Neuronal stem cell (in vitro differentiated cells): ENCODE measurements at regions not wholly inside any gene's neighbourhood (a gene's known extent, or its start where the extent isn't known, plus 50 kb on each side); places are given as distances from the start of the nearest gene placed in this dataset.

ENCODE experiments used
- DNase-seq: peaks from one replicate; pipeline ENCODE4 v3.0.0-alpha.2; 2013; ENCODE audit warnings: low spot score
- H2AFZ ChIP-seq: one replicate; pipeline ENCODE4 v1.6.1; 2013; ENCODE audit warnings: mild to moderate bottlenecking, low read length, inconsistent platforms
- H2AK5ac ChIP-seq: 2 replicates; pipeline ENCODE4 v1.6.1; 2013; ENCODE audit warnings: low read depth, mild to moderate bottlenecking, inconsistent platforms, low read length, moderate library complexity, mixed read lengths
- H2BK120ac ChIP-seq: 2 replicates; pipeline ENCODE4 v1.6.1; 2013; ENCODE audit warnings: low read depth, mild to moderate bottlenecking, inconsistent platforms, low read length, moderate library complexity, mixed read lengths
- H2BK12ac ChIP-seq: one replicate; pipeline ENCODE4 v1.6.1; 2013; ENCODE audit warnings: low read length, inconsistent platforms
- H2BK15ac ChIP-seq: 2 replicates; pipeline ENCODE4 v1.6.1; 2013; ENCODE audit warnings: mild to moderate bottlenecking, low read length, inconsistent platforms, mixed read lengths
- H2BK5ac ChIP-seq: one replicate; pipeline ENCODE4 v1.6.1; 2013; ENCODE audit warnings: inconsistent platforms, mild to moderate bottlenecking, low read length, moderate library complexity
- H3K14ac ChIP-seq: one replicate; pipeline ENCODE4 v1.6.1; 2013; ENCODE audit warnings: low read length, inconsistent platforms
- H3K18ac ChIP-seq: 2 replicates; pipeline ENCODE4 v1.6.1; 2013; ENCODE audit warnings: low read length, inconsistent platforms
- H3K23ac ChIP-seq: 2 replicates; pipeline ENCODE4 v1.6.1; 2013; ENCODE audit warnings: low read depth, mild to moderate bottlenecking, mixed read lengths, low read length, inconsistent platforms; ENCODE audit not compliant: poor library complexity
- H3K27ac ChIP-seq: replicated peaks from 3 replicates; pipeline ENCODE4 v1.5.1; 2013; ENCODE audit warnings: low read length, inconsistent platforms
- H3K27me3 ChIP-seq, 3 experiments: 2 replicates each; pipeline ENCODE4 v1.6.1; 2013; ENCODE audit warnings: low read length in 3 of 3, mild to moderate bottlenecking in 2 of 3, inconsistent platforms in 1 of 3, low read depth in 1 of 3, mixed read lengths in 1 of 3, moderate library complexity in 1 of 3; ENCODE audit not compliant: control insufficient read depth in 3 of 3, insufficient read depth in 3 of 3
- H3K36me3 ChIP-seq, 2 donors: replicated peaks in 1 of 2; 2 replicates each; pipeline ENCODE4 v1.6.1; 2013; ENCODE audit warnings: low read length in 2 of 2; ENCODE audit not compliant: control insufficient read depth in 2 of 2, insufficient read depth in 2 of 2
- H3K4ac ChIP-seq: 2 replicates; pipeline ENCODE4 v1.6.1; 2013; ENCODE audit warnings: inconsistent platforms, mild to moderate bottlenecking, low read length, moderate library complexity
- H3K4me1 ChIP-seq, 2 donors: 1 replicate in 1 of 2; 2 replicates in 1 of 2; pipeline ENCODE4 v1.6.1; 2013; ENCODE audit warnings: low read length in 2 of 2, low read depth in 1 of 2; ENCODE audit not compliant: control insufficient read depth in 2 of 2, insufficient read depth in 1 of 2
- H3K4me2 ChIP-seq: one replicate; pipeline ENCODE4 v1.6.1; 2013; ENCODE audit warnings: mild to moderate bottlenecking, low read length, inconsistent platforms; ENCODE audit not compliant: insufficient read depth, poor library complexity, severe bottlenecking
- H3K4me3 ChIP-seq, 2 donors: 2 replicates each; pipeline ENCODE4 v1.5.1; 2013; ENCODE audit warnings: low read length in 2 of 2, mild to moderate bottlenecking in 2 of 2, inconsistent platforms in 1 of 2, moderate library complexity in 1 of 2
- H3K79me1 ChIP-seq: one replicate; pipeline ENCODE4 v1.6.1; 2013; ENCODE audit warnings: low read depth, mild to moderate bottlenecking, inconsistent platforms, low read length, moderate library complexity
- H3K9ac ChIP-seq: one replicate; pipeline ENCODE4 v1.6.1; 2013; ENCODE audit warnings: mild to moderate bottlenecking, low read depth, low read length, inconsistent platforms; ENCODE audit not compliant: poor library complexity
- H3K9me3 ChIP-seq, 2 donors: replicated peaks in 1 of 2; 2 replicates each; pipeline versions ENCODE3 to v1.6.1; 2013; ENCODE audit warnings: low read length in 2 of 2, mild to moderate bottlenecking in 2 of 2, inconsistent platforms in 1 of 2, low read depth in 1 of 2, mixed read lengths in 1 of 2, moderate library complexity in 1 of 2; ENCODE audit not compliant: control insufficient read depth in 2 of 2, insufficient read depth in 1 of 2
- H4K8ac ChIP-seq: one replicate; pipeline ENCODE4 v1.6.1; 2013; ENCODE audit warnings: low read depth, mild to moderate bottlenecking, inconsistent platforms, low read length, moderate library complexity
- H4K91ac ChIP-seq: one replicate; pipeline ENCODE4 v1.6.1; 2013; ENCODE audit warnings: low read length, low read depth, mild to moderate bottlenecking, inconsistent platforms; ENCODE audit not compliant: poor library complexity
- WGBS, 2 donors: extraction: QIAGEN DNeasy Blood & Tissue Kit; methylation state at CpG; one replicate each; pipeline ENCODE4 v1.1.7; 2013; ENCODE audit warnings: missing lambda C conversion rate in 2 of 2, mixed read lengths in 1 of 2; ENCODE audit not compliant: insufficient read length in 2 of 2, insufficient replicate concordance in 1 of 2; ENCODE audit errors: extremely low coverage in 2 of 2; 5-methylcytosine and 5-hydroxymethylcytosine counted together

DNA sequence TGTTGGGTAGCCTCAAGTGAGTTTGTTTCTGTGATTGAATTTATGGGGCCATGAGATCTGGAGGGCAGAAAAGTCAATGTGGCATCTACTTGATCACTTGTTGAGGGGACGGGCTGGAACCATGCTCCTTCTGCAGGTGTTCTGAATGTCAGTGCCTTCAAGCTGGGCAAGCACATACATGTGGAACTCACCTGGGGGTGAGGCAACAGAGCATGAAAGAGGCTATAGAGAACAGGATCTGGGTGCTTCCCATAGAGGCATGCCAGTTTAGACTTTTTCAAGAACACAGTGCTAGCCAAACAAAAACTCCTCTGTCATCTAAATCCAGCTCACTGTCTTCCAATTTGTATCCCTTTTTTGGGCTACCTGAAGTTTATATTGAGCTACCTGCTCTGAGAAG, 77.8 kb upstream of the SLC35B3 start:
- no peak overlapping the region for H4K8ac ChIP-seq

DNA sequence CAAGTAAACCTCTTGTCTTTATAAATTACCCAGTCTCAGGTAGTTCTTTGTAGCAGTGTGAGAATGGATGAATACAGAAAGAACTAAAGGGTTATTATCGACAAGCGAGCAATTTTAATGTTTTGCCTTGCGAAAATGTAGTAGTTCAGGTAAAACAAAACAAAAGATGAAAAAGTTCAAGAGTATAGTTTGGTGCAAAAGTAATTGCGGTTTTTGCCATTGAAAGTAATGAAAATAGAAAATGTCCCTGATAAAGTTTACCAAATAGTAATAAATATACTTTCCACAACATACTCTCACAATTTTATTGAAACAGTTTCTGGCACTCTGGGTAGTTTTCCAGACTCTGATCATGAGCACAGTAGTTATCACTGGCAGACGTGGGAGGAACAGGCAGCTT, 71.9 kb upstream of the SLC35B3 start:
- Histone ChIP-seq H3K4me1 (peaks cover 0 to 5% of the 10 kb centered on the region in 2 donors), H4K8ac (no peak overlapping the region), H3K79me1 (no peaks in the 10 kb centered on the region), H3K14ac (no peak overlapping the region), H3K27ac (no peak overlapping the region), H3K9me3 (no peaks in the 10 kb centered on the region), H3K36me3 (no peaks in the 10 kb centered on the region), H2AK5ac (no peak overlapping the region), H2BK12ac (no peak overlapping the region), H2BK120ac (no peak overlapping the region), H2BK5ac (no peak overlapping the region), H3K9ac (no peak overlapping the region), H3K4me2 (no peak overlapping the region), H3K23ac (no peak overlapping the region), H3K18ac (no peak overlapping the region), H3K27me3 (no peaks in the 10 kb centered on the region), H4K91ac (no peak overlapping the region), H3K4me3 (no peak overlapping the region), H2BK15ac (no peak overlapping the region), H3K4ac (no peak overlapping the region), H2AFZ (no peak overlapping the region)
- no CpG with 5 or more reads among the region's 5 CpGs for WGBS, 2 donors
- DNase-seq: no peak

More for the DNA sequence above, 77.8 kb upstream of the SLC35B3 start:
- no peak overlapping the region for H2BK12ac ChIP-seq
- no peak overlapping the region for H3K9ac ChIP-seq
- H3K4me2 ChIP-seq: no peak overlapping the region
- peak overlapping the region; percentile 35 for H3K18ac ChIP-seq
- H3K27ac ChIP-seq: no peak overlapping the region
- no peaks in the 10 kb centered on the region for H3K27me3 ChIP-seq
- no peak overlapping the region for H3K4me3 ChIP-seq
- no peak overlapping the region for H3K4ac ChIP-seq
- no peak overlapping the region for H2BK5ac ChIP-seq
- H3K4me1 ChIP-seq: no peaks in the 10 kb centered on the region
- no peak overlapping the region for H2BK15ac ChIP-seq
- no peak overlapping the region for H2BK120ac ChIP-seq
- no peak for DNase-seq
- H3K9me3 ChIP-seq: no peaks in the 10 kb centered on the region
- no peak overlapping the region for H3K23ac ChIP-seq
- H2AFZ ChIP-seq: no peak overlapping the region
- no peak overlapping the region for H4K91ac ChIP-seq
- H3K36me3 ChIP-seq: no peaks in the 10 kb centered on the region
- H2AK5ac ChIP-seq: no peak overlapping the region
- H3K14ac ChIP-seq: no peak overlapping the region
- no peaks in the 10 kb centered on the region for H3K79me1 ChIP-seq
- no CpG with 5 or more reads among the region's 1 CpG for WGBS, 2 donors

DNA sequence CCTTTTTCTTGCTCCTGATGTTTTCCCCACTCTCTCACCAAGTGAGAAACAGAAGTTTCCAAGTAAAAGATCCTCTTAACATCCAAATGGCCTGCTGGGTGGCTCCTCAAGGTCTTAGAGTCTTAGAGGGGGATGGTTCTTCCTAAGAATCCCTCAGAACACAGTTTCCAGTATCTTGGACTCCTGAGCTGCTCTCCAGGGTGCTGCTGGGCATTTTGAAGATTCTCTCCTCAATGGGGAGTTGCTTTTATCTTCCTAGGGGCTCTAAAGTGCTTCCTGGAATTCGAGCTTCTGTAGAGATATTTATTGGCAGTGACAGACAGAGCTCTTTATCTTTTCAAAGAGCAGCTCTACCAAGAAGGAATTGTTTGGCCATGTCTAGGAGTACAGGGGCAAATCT, 70.8 kb upstream of the SLC35B3 start:
- no peaks in the 10 kb centered on the region for H3K79me1 ChIP-seq
- DNase-seq: peak; percentile 5
- WGBS, 2 donors: no CpG with 5 or more reads among the region's 1 CpG

DNA sequence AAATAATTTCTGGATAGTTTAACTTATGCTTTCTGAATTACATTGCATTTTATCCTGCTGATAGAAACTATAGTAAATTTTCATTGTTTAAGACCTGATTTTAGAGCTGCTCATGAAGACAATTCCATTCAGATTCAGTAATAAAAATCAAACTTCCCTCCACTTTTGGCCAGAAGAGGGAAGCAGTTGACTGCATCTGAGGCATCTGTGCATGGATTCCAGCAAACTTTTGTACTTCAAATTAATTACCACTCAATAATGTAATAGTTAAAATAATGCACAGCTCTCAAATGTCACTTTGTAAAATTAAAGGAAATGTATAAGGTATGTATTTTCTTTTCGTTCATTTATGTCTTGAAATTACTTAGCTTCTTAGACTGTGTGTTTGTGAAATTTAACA, 64.2 kb upstream of the SLC35B3 start:
- WGBS, 2 donors: no CpG with 5 or more reads among the region's 1 CpG
- Histone ChIP-seq H3K23ac (no peak overlapping the region), H3K4me3 (no peak overlapping the region), H4K8ac (no peak overlapping the region), H3K79me1 (no peaks in the 10 kb centered on the region), H2BK12ac (no peak overlapping the region), H2AFZ (no peak overlapping the region), H3K4ac (no peak overlapping the region), H3K27ac (no peak overlapping the region), H4K91ac (no peak overlapping the region), H2BK5ac (no peak overlapping the region), H3K14ac (no peak overlapping the region), H3K4me1 (peaks cover 0 to 2% of the 10 kb centered on the region in 2 donors), H3K36me3 (no peaks in the 10 kb centered on the region), H3K4me2 (no peak overlapping the region), H2AK5ac (no peak overlapping the region), H3K18ac (no peak overlapping the region), H3K9me3 (no peaks in the 10 kb centered on the region), H2BK15ac (no peak overlapping the region), H2BK120ac (no peak overlapping the region), H3K9ac (no peak overlapping the region), H3K27me3 (no peaks in the 10 kb centered on the region)
- peak; percentile 4 for DNase-seq

More for the DNA sequence above, 70.8 kb upstream of the SLC35B3 start:
- no peaks in the 10 kb centered on the region for H3K9me3 ChIP-seq
- no peak overlapping the region for H3K14ac ChIP-seq
- H3K36me3 ChIP-seq: no peaks in the 10 kb centered on the region
- no peak overlapping the region for H2BK120ac ChIP-seq
- no peak overlapping the region for H2AFZ ChIP-seq
- H3K23ac ChIP-seq: no peak overlapping the region
- no peak overlapping the region for H3K18ac ChIP-seq
- no peak overlapping the region for H2BK5ac ChIP-seq
- H2AK5ac ChIP-seq: no peak overlapping the region
- H4K8ac ChIP-seq: no peak overlapping the region
- no peak overlapping the region for H3K27ac ChIP-seq
- no peaks in the 10 kb centered on the region for H3K27me3 ChIP-seq
- no peak overlapping the region for H2BK15ac ChIP-seq
- H4K91ac ChIP-seq: no peak overlapping the region
- H3K4me1 ChIP-seq: peaks cover 0 to 5% of the 10 kb centered on the region in 2 donors
- H3K4me3 ChIP-seq: no peak overlapping the region
- no peak overlapping the region for H3K9ac ChIP-seq
- H3K4ac ChIP-seq: no peak overlapping the region
- H2BK12ac ChIP-seq: no peak overlapping the region
- no peak overlapping the region for H3K4me2 ChIP-seq
